Uterus (tissue), 3 donors: ENCODE measurements at regions not wholly inside any gene's neighbourhood (a gene's known extent, or its start where the extent isn't known, plus 50 kb on each side); places are given as distances from the start of the nearest gene placed in this dataset.

Experiments used
- DNase-seq, 2 donors: peaks; one replicate each; pipeline ENCODE4 v3.0.0-alpha.2; 2019 to 2020
- H3K27ac ChIP-seq, 2 donors: fragments of 200-600 bp; sonication (generic); 1 replicate in 1 of 2; 2 replicates in 1 of 2; pipeline ENCODE4 v1.5.1; 2016 to 2018
- H3K27me3 ChIP-seq, 2 donors: fragments of 200-600 bp; sonication (generic); one replicate each; pipeline ENCODE4 v1.5.1; 2018 to 2019; ENCODE audit warnings: control low read depth in 1 of 2
- H3K36me3 ChIP-seq, 2 donors: fragments of 200-600 bp; sonication (generic); one replicate each; pipeline ENCODE4 v1.5.1; 2019; ENCODE audit warnings: control low read depth in 1 of 2
- H3K4me1 ChIP-seq, 2 donors: fragments of 200-600 bp; sonication (generic); one replicate each; pipeline ENCODE4 v1.5.1; 2018 to 2019; ENCODE audit warnings: control low read depth in 1 of 2
- H3K4me3 ChIP-seq, 2 donors: fragments of 200-600 bp; sonication (generic); 1 replicate in 1 of 2; 2 replicates in 1 of 2; pipeline ENCODE4 v1.5.1; 2018 to 2019; ENCODE audit warnings: mild to moderate bottlenecking in 1 of 2
- H3K9me3 ChIP-seq, 2 donors: fragments of 200-600 bp; sonication (generic); one replicate each; pipeline ENCODE4 v1.5.1; 2019; ENCODE audit warnings: control low read depth in 1 of 2
- POLR2A ChIP-seq, 2 donors: fragments of 450-650 bp; IDR thresholded peaks; one replicate each; pipeline ENCODE4 v1.6.1; 2016; ENCODE audit warnings: antibody characterized with exemption in 2 of 2, mild to moderate bottlenecking in 1 of 2, moderate library complexity in 1 of 2
- intact Hi-C: fragments of 100-400 bp; cut with DNase I; formaldehyde crosslinking; loops from one replicate; pipeline ENCODE4 v1.15.1; 2023; ENCODE audit warnings: low total_unique reads
- TF ChIP-seq, protein P1 (sequence below), 4 experiments: fragments of 200-600 bp in 2 of 4; fragments of 450-650 bp in 2 of 4; sonication (generic) in 2 of 4; IDR thresholded peaks; one replicate each; pipeline ENCODE4 v1.5.1; 2016 to 2019; ENCODE audit warnings: antibody characterized with exemption in 4 of 4, mild to moderate bottlenecking in 2 of 4, moderate library complexity in 1 of 4
- donor health status: DM: yes; HTN: yes; CAD: no.

DNA sequence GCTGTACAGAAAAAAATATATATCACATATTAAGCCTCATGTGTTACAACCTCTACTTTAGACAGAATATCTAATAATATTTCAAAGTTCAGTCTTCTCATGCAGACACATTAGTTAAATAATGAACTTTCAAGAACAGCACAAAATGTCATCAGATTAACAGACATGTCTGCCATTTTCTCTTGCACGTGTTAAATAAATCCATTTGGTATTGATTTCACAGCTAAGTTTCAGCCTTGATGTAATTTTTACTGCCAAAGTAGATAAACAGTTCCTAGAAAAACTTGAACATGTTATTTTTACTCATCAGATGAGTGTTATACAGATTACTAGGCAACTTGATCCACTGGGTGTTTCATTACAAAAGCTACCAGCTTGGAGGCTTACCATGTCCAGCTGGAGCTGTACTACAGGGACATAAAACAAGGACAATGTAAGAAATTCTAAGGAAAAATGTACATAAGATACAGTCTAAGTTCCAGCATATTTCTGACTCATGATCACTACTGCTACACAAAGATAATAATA lies 290.7 kb upstream of the DDX18 start:
- Histone ChIP-seq H3K4me1 (no peaks in the 10 kb centered on the region), H3K4me3 (no peak overlapping the region), H3K27ac (no peak overlapping the region), H3K9me3 (no peaks in the 10 kb centered on the region), H3K36me3 (no peaks in the 10 kb centered on the region), H3K27me3 (no peaks in the 10 kb centered on the region)
- no peak for DNase-seq
- intact Hi-C loops, result no loop called here
- TF ChIP-seq, protein P1, sequence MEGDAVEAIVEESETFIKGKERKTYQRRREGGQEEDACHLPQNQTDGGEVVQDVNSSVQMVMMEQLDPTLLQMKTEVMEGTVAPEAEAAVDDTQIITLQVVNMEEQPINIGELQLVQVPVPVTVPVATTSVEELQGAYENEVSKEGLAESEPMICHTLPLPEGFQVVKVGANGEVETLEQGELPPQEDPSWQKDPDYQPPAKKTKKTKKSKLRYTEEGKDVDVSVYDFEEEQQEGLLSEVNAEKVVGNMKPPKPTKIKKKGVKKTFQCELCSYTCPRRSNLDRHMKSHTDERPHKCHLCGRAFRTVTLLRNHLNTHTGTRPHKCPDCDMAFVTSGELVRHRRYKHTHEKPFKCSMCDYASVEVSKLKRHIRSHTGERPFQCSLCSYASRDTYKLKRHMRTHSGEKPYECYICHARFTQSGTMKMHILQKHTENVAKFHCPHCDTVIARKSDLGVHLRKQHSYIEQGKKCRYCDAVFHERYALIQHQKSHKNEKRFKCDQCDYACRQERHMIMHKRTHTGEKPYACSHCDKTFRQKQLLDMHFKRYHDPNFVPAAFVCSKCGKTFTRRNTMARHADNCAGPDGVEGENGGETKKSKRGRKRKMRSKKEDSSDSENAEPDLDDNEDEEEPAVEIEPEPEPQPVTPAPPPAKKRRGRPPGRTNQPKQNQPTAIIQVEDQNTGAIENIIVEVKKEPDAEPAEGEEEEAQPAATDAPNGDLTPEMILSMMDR (IDR thresholded peaks at IDR 0.05), result no peak
- TF ChIP-seq POLR2A (IDR thresholded peaks at IDR 0.05), result no peak

DNA sequence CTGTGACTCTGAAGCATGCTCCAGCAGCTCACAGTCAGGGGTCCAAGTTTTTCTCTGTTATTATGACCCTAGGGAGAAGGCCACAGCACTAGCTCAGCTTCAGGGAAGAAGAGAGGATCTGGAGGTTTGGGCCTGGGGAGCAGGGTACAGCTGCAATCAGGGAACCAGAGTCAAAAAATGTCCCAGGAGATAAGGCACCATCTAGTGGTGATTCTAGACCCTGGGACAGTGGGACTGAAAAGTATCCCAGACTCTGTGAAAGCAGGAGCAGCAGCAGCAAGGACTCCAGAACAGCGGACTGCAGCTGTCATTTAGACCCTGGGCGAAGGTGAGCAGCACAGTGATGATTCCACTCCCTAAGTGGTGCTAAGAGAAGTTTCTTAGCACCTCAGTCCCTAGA lies 278.4 kb upstream of the DDX18 start:
- no peak for DNase-seq
- no peaks in the 10 kb centered on the region for H3K4me1 ChIP-seq
- no peak for TF ChIP-seq POLR2A (IDR thresholded peaks at IDR 0.05)
- TF ChIP-seq, protein P1 (IDR thresholded peaks at IDR 0.05), result no peak
- no peaks in the 10 kb centered on the region for H3K36me3 ChIP-seq
- no peak overlapping the region for H3K4me3 ChIP-seq
- H3K27ac ChIP-seq, result no peak overlapping the region
- intact Hi-C loops, result no loop called here
- no peaks in the 10 kb centered on the region for H3K27me3 ChIP-seq
- no peaks in the 10 kb centered on the region for H3K9me3 ChIP-seq

DNA sequence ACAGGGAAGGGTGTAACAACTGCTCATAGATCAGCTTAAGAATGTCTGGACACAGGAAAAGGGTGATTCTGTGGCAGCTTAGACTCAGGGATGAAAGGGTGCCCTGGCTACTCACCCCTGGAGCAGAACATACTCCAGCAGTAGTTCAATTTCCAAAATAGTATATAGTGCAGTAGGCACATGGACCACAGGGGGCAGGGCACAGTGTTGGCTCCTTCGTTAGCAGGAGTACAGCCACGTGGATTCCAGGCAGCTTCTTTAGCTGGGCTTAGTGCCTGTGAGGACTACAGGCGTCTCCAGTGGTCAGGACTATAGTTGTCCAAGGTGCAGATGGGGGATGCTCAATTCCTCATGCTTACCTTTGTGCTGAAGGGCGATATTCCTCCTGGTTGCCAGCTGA lies 277.5 kb upstream of the DDX18 start:
- TF ChIP-seq, protein P1 (IDR thresholded peaks at IDR 0.05), result no peak
- TF ChIP-seq POLR2A (IDR thresholded peaks at IDR 0.05), result no peak
- Histone ChIP-seq H3K36me3 (no peaks in the 10 kb centered on the region), H3K9me3 (no peaks in the 10 kb centered on the region), H3K4me1 (no peaks in the 10 kb centered on the region), H3K27me3 (no peaks in the 10 kb centered on the region), H3K27ac (no peak overlapping the region), H3K4me3 (no peak overlapping the region)
- no peak for DNase-seq
- intact Hi-C loops, result no loop called here

DNA sequence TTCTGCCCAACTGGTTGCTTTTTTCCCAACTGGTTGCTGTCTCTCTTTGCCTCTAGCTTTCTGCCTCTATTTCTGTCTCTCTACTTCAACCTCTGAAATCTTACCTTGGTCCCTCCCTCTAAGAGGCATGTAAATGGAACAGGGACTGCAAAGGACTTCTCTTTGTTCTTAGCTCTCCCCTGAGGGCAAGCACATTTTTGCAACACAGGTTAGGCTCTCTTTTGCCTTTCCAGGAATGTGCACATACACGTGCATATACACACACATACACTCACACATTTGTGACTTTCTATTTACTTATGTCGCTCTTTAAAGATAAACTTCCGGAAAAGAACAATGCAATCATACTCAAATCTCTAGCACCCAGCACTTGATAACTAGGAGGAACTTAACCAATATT lies 262.6 kb upstream of the DDX18 start:
- H3K4me3 ChIP-seq, result no peak overlapping the region
- TF ChIP-seq POLR2A (IDR thresholded peaks at IDR 0.05), result no peak
- TF ChIP-seq, protein P1 (IDR thresholded peaks at IDR 0.05), result no peak
- H3K9me3 ChIP-seq, result no peaks in the 10 kb centered on the region
- no peaks in the 10 kb centered on the region for H3K4me1 ChIP-seq
- H3K36me3 ChIP-seq, result no peaks in the 10 kb centered on the region
- no peak overlapping the region for H3K27ac ChIP-seq
- DNase-seq, result no peak
- intact Hi-C loops, result no loop called here
- H3K27me3 ChIP-seq, result no peaks in the 10 kb centered on the region

DNA sequence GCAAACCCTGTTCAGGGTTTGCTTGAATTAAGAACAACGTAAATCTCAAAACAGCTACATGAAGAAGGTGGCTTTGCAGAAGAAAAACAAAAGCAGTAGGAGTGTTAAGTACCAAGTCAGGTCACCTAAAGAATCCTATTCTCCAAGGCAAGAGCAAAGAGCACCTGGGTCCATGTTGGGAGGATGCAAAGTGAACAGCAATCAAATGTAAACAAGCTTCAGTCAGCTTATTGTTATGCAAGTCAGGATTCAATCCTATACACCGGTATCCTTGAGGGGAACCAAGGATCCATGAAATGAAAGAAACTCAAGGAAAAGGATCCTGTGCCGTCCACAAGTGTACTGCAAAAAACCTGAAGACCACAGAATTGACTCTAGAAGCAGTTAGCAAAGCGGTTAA lies 261.0 kb upstream of the DDX18 start:
- TF ChIP-seq, protein P1 (IDR thresholded peaks at IDR 0.05), result no peak
- TF ChIP-seq POLR2A (IDR thresholded peaks at IDR 0.05), result no peak
- H3K27ac ChIP-seq, result no peak overlapping the region
- no peaks in the 10 kb centered on the region for H3K36me3 ChIP-seq
- no peak for DNase-seq
- H3K4me3 ChIP-seq, result no peak overlapping the region
- intact Hi-C loops, result no loop called here
- H3K9me3 ChIP-seq, result no peaks in the 10 kb centered on the region
- H3K27me3 ChIP-seq, result no peaks in the 10 kb centered on the region
- H3K4me1 ChIP-seq, result no peaks in the 10 kb centered on the region
